Fibroblast of pulmonary artery (primary cell): ENCODE measurements at regions not wholly inside any gene's neighbourhood (a gene's known extent, or its start where the extent isn't known, plus 50 kb on each side); places are given as distances from the start of the nearest gene placed in this dataset.
"Not testable (repeated sequence)": the region's sequence is repeated elsewhere in the genome, so short reads cannot be mapped to it uniquely, and the experiment has no call there.

Experiments
- DNase-seq: peaks from one replicate; pipeline ENCODE4 v3.0.0-alpha.2; 2010; ENCODE audit warnings: low read depth
- H3K4me3 ChIP-seq: replicated peaks from 2 replicates; pipeline ENCODE4 v1.5.1; 2011; ENCODE audit warnings: low read depth, mild to moderate bottlenecking, control low read depth, low read length, moderate library complexity
- CTCF ChIP-seq: IDR thresholded peaks from 2 replicates; pipeline ENCODE4 v1.5.1; 2011; ENCODE audit warnings: mild to moderate bottlenecking, control low read depth, low read length, inconsistent platforms; ENCODE audit errors: missing control alignments

- H3K4me3 ChIP-seq, result peak overlapping the region; percentile 17
- DNase-seq, result peak; percentile 88
- TF ChIP-seq CTCF, result peak; percentile 2
Measured at GRCh38 chr11:13216019-13216710, 61.4 kb upstream of the BMAL1 start.

GRCh38 chr11:13216711-13217075 is 60.9 kb upstream of the BMAL1 start:
- DNase-seq, result no peak
- no peak for TF ChIP-seq CTCF

GRCh38 chr11:13218685-13219084 is 58.9 kb upstream of the BMAL1 start:
- not testable (repeated sequence) for H3K4me3 ChIP-seq, DNase-seq

More at GRCh38 chr11:13216711-13217075, 60.9 kb upstream of the BMAL1 start:
- H3K4me3 ChIP-seq, result no peak overlapping the region

- TF ChIP-seq CTCF, result no peak
- no peak for DNase-seq
- H3K4me3 ChIP-seq, result no peak overlapping the region
Measured at GRCh38 chr11:13220148-13220547, 57.4 kb upstream of the BMAL1 start.

GRCh38 chr11:13221722-13222121 is 55.9 kb upstream of the BMAL1 start:
- DNase-seq, result no peak
- H3K4me3 ChIP-seq, result no peak overlapping the region
- TF ChIP-seq CTCF, result no peak

- H3K4me3 ChIP-seq, result no peak overlapping the region
- no peak for TF ChIP-seq CTCF
- no peak for DNase-seq
Measured at GRCh38 chr11:13222285-13222684, 55.3 kb upstream of the BMAL1 start.

- H3K4me3 ChIP-seq, result no peak overlapping the region
- no peak for TF ChIP-seq CTCF
- no peak for DNase-seq
Measured at GRCh38 chr11:13223112-13223511, 54.5 kb upstream of the BMAL1 start.
